HG02678 (cell line): ENCODE measurements at regions not wholly inside any gene's neighbourhood (a gene's known extent, or its start where the extent isn't known, plus 50 kb on each side); places are given as distances from the start of the nearest gene placed in this dataset.
"Not testable (repeated sequence)": the region's sequence is repeated elsewhere in the genome, so short reads cannot be mapped to it uniquely, and the experiment has no call there.

Experiments used
- ATAC-seq: cut with Tn5 transposase; IDR thresholded peaks from one replicate; pipeline ENCODE4 v1.9.1; 2021; ENCODE audit warnings: mild to moderate bottlenecking, moderate library complexity; ENCODE audit not compliant: unreplicated experiment

DNA sequence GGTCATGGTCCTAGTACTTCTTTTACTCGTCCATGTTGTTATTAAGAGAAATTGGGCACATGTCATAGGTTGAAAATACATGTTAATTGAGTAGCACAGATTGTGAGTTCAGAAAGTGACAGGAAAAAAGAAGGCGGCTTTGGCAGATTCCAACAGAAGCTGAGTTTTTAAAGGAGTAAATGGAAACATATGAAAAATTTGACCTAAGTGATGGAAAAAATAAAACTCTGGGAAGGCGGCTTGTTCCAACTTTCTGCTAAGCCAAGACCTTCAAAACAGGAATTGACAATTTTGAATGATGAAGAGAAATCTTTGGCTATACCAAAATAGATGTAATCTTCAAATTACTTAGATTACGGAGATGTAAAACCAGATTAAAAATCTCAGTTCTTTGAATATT, 868.0 kb downstream of the EPHA4 start:
- no peak for ATAC-seq

DNA sequence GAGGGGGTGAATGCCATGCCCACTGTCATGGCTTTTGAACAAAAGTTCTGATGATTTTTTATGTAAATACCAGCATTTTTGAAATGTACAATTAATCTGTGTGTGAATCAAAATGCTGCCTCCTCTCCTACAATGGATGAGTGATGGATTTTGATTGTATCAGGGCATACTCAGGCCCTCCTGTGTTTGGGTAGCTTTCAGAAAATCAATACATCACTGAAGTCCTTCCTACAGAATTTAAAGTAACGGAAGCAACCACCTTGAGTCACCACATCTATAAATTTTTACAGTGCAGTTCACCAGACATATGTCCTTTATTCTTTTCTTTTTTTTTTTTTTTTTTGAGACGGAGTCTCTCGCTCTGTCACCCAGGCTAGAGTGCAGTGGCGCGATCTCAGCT, 867.3 kb downstream of the EPHA4 start:
- no peak for ATAC-seq

DNA sequence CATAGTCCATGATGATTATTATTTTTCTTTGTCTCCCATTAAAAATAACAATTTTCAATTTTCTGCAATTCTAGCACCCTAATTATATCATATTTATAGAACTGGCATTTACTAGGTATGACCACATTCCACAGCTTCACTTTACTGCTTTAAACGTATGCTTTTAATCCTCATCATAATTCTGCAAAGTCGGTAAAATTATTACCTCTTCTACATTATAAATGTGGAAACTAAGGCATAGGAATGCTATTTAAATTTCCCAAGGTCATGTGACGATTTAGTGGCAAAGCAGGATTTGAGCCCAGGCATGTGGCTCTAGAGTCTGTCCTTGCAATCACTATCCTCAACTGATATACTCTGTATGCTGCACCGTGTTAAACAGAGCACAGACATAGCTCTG, 866.4 kb downstream of the EPHA4 start:
- ATAC-seq: no peak

DNA sequence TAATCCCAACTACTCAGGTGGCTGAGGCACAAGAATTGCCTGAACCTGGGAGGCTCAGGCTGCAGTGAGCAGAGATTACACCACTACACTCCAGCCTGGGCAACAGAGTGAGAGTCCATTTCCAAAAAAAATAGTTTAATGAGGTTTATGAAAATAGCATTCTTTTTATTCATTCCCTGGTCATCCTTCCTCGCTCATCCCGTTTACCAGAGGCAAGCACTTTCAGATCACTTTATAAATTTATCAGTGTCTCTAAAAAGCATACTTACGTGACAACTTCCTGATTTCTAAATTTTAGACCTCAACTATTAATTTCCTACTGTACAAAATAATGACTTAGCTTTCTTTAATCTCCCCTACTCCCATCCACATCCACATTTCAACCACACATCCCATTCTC, 864.8 kb downstream of the EPHA4 start:
- no peak for ATAC-seq

DNA sequence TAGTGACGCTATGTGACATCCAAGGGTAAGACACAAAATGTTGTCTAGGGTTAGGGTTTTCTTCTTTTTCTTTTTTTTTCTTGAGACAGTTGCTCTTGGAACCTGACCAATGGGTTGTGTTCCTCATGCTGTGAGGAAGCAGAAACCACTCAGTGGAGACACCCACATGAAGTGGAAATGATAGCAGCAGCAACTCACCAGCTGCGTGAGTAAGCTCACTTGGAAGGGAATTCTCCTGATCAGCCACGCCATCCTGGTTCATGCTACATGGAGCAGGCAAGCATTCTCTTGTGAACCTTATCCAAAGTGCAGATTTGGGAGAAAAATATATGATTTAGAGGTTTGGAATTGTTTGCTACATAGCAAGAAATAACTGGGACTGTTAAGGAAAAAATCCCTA, 863.7 kb downstream of the EPHA4 start:
- ATAC-seq: no peak

DNA sequence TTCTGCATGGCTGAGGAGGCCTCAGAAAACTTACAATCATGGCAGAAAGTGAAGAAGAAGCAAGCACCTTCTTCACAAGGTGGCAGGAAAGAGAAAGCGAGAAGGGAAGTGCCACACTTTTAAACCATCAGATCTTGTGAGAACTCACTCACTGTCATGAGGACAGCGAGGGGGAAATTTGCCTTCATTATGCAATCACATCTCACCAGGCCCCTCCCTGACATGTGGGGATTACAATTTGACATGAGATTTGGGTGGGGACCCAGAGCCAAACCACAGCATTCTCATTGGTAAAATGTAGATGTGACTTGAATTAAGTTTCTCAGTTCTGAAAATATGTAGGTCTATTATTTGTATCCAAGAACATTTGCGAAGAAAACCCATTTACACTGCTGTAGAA, 854.8 kb downstream of the EPHA4 start:
- no peak for ATAC-seq

DNA sequence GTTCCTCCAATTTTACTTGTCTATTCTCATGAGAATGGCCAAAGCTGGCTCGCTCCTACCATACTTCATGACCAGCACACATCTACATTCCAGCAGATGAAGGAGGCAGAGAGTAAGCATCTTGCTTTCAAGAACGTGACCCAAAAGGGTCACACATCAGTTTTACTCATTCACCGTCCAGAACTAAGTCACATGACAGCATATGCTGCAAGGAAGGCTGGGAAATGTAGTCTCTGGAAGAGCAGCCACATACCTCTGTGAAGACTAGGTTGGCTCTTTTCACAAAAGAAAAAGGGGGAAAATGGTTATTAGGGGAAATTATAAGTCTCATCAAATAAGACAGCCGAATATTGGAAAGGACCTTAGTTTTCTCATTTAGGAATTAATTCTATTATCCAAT, 835.3 kb downstream of the EPHA4 start:
- ATAC-seq: no peak

DNA sequence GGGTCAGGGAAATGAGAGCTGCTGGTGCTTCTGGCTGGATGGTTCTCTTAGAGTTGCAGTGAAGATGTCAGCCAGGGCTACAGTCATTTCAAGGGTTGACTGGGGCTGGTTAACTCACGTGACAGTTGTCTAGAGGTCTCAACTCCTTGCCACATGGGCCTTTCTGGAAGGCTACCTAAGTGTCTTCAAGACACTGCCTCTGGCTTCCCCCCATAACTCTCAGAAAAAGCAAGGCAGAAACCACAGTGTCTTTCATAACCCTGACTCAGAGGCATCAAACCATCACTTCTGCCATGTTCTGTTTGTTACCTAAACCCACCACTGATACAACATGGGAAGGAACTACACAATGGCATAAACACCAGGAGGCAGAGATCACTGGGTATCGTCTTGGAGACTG, 828.9 kb downstream of the EPHA4 start:
- no peak for ATAC-seq

DNA sequence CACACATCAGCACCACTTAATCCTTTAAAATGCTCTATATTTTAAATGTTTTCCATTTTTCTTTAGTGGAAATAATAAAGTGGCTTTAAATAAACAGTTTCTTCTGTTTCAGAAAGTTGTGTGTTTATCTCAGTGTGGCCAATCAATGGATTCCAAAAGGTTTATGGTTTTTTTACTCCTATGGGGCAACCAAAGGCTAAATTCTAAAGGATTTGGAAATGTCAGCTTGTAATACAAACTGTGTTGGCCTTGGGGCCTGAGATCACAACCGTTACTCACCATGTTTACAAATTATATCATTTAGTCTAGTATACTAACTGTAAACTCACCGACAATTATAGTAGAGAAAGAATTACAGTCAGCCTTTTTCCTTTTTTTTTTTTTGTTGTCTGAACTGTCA, 827.2 kb downstream of the EPHA4 start:
- ATAC-seq: no peak

DNA sequence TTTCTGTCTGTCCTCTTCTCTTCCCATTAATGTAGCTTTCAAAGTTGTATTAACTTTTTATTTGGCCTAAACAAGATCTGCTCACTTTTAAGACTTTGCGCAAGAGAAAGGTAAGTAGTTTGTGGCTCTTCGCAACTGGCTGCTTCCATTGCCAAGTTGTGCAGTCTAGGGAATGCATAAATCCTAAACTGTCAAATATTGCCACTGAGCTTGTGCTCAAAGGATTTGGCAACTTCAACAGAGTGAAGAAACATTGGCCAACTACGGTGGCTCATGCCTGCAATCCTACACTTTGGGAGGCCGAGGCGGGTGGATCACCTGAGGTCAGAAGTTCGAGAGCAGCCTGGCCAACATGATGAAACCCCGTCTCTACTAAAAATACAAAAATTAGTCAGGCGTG, 826.4 kb downstream of the EPHA4 start:
- ATAC-seq: no peak

DNA sequence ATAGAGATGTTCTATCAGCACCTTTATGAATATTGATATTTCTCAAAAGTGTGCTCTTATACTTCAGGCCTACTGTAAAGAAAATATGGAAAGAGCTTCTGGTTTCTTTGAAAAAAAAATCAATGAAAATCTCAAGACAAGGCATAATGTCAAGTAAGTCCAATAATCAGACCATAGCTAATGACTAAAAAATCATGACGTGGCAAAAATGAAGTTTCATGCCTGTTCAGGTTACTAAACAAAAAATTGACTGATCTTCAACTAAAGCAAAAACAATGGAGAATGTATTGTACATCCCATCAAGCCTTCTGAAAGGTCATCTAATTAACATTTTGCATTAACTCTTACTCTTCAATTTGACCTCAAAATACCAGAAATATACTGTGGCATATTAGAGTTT, 824.4 kb downstream of the EPHA4 start:
- ATAC-seq: no peak

DNA sequence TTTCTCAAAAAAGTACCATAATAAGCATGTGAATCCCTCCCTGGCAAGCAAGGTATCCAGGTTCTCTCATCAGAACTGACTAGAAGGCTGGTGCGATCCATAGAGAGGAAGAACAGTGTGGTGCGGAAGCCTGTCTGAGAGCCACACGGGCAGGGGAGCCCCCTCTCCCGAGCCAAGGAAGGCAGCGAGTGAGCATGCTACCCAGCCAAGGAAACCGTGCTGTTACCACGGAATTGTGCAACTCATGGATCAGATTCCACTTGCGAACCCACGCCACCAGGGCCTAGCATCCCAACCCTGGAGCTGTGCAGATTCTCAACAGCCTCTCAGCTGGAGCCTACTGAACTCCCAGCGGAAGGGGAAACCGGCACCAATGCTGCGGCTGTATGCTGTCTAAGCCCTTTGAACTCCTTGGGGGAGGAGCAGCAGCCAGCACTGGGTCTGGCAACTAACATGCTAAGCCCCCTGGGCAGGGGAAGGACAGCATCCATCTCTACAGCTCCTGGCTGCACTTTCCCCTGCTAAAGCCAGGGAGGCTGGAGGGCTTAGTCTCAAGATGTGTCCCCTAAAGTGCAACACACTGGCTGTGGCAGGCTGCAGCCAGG, 823.1 kb downstream of the EPHA4 start:
- no peak for ATAC-seq

DNA sequence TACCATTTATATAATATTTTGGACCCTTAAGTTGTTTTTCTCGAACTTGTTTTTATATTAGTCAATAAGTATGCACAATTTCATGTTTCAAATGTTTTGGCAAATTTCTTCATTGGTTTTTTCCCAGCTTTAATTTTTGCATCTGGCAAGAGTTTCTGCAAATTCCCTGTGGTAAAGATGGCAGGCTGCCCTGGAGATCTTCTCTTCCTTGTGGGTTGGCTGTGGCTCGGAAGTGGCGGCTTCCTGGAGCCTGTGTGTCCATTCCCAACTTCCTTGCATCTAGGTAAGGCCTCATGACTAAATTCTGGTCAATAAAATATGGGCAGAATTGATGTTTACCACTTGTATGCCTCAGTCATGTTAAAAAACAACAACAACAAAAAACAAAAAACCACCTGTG, 818.6 kb downstream of the EPHA4 start:
- ATAC-seq: no peak

DNA sequence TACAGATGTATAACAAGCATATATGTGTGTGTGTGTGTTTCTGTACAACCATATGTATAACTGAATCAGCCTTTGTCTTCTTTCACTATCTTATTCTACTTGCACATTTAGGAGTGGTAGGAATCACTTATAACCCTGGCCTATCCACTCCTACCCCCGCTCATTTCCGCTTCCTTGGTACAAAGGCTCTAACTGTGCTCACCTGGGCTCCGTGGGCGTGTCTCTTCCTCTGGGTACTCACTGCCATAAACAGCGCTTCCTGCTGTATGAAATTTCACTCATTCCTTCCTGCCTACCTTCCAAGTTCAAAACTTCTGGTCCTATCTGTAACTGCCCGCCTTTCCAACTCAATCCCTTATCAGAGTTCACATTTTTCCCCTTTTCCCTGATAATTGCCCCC, 815.5 kb downstream of the EPHA4 start:
- no peak for ATAC-seq

DNA sequence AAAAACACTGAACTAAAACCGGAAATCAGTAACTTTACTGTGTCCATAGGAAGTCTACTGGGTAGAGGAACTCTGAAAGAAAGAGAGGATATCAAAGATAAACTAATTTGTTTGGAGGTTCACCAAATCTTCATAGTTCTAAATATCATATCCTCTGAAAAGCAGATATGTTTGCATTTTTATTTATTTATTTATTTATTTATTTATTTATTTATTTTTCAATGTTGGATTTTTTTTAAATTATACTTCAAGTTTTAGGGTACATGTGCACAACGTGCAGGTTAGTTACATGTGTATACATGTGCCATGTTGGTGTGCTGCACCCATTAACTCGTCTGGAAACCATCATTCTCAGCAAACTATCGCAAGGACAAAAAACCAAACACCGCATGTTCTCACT, 813.7 kb downstream of the EPHA4 start:
- not testable (repeated sequence) for ATAC-seq

DNA sequence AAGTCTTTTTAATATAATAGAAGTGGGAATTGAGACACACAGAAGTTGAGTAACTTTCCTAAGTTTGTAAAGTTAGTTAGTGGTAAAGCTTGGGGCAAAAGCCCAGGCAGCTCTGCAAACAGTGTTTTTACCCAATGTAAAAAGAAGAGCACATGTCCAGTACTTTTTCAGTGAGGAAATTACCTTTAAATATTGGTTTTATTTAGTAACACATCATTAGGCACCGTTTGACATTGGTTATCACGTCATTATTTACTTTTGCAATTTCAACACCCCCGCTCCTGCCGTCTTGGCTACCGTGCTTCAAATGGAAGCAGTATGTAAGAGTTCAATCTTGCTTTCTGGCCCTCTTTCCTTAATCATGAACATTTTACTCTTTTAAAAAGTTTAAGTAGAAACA, 807.9 kb downstream of the EPHA4 start:
- ATAC-seq: no peak

DNA sequence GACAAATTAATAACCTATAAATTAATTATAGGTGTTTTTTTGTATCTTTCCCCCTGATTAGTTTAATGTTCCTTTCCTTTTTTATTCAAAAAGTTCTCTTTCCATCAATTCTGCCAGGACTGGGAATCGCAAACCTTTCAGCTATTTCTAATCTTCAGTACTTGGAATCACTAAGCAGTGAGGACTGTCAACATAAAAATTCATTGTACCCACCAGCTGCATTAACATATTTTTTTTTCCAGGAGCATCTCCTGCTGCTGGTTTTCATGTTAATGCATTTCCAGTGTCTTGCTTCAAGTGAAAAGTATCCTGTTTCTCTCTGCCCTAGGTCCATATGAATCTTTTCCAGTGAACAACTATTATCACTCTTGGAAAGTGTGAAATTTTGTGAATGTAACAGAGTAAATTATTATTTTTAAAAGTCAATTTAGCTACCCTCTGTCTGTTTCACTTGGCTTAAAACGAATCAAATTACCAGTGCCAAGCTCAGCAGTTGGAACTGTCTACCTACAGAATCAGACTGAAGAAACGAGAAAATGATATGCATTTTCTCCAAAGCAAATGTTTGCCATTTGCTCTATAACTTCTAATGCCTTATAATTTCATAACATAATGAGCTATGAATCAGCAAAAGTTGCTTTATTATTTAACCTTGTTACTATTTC, 804.4 kb downstream of the EPHA4 start:
- no peak for ATAC-seq

DNA sequence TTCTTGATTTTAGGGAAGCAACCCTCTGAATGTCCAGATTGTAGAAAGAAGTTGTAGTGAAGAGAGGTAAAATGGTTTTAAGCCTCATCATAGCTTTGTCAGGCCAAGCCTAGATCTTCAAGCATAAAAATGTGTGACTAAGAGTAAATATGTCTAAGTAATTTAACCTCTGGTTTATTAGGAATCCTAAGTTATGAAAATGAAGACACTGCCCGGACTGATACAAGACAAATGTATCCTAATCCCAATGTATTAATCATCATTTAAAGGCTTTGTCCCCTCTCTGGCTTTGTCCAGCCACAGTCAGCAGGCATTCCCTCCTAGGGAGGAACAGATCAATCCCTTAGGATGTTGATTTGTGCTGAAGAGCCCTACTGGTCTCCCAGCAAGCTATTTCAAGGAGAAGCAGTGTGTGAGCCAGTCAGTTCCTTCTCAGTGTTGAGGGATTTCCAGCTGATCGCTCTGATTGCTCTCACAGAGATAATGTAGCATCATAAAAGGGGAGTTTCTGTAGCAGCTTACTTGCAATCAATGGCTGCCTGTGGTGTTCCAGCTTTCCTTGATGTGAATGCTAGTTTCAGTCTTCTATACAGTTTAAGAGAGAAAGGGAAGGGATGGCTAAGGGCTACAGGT, 796.1 kb downstream of the EPHA4 start:
- no peak for ATAC-seq

DNA sequence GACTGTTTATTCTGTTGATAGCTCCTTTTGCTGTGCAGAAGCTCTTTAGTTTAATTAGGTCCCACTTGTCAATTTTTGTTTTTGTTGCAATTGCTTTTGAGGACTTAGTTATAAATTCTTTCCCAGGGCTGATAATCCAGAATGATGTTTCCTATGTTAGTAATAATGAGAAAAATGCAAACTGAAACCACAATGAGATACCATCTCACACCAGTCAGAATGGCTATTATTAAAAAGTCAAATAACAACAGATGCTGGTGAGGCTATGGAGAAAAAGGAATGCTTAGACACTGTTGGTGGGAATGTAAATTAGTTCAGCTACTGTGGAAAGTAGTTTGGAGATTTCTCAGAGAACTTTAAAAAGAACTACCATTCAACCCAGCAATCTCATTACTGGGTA, 793.0 kb downstream of the EPHA4 start:
- ATAC-seq: not testable (repeated sequence)

DNA sequence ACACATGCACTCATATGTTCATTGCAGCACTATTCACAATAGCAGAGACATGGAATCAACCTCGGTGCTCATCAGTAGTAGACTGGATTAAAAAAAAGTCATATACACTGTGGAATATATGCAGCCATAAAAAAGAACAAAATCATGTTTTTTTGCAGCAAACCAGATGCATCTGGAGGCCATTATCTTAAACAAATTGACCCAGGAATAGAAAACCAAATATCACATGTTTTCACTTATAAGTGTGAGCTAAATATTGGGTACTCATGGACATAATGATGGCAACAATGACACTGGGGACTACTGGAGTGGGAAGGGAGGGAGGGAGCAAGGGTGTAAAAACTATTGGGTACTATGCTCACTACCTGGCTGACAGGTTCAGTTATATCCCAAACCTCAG, 792.6 kb downstream of the EPHA4 start:
- ATAC-seq: no peak

DNA sequence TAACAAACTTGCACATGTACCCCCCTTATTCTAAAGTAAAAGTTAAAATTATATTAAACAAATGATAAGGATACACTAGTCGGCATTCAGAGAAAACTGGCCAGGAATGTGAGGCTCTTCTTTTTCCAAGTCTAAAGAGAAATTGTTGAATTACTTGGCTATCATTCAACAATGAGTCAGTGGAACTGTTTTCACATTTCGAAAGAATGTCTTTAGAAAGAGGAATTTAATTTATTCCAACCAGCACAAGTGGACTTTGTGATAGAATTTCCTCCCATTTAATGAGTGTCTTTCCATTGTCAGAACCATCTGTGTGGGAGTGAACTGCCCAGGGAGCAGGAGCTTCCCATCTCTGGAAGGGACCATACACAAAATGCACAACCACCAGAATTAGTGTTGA, 792.2 kb downstream of the EPHA4 start:
- ATAC-seq: no peak

DNA sequence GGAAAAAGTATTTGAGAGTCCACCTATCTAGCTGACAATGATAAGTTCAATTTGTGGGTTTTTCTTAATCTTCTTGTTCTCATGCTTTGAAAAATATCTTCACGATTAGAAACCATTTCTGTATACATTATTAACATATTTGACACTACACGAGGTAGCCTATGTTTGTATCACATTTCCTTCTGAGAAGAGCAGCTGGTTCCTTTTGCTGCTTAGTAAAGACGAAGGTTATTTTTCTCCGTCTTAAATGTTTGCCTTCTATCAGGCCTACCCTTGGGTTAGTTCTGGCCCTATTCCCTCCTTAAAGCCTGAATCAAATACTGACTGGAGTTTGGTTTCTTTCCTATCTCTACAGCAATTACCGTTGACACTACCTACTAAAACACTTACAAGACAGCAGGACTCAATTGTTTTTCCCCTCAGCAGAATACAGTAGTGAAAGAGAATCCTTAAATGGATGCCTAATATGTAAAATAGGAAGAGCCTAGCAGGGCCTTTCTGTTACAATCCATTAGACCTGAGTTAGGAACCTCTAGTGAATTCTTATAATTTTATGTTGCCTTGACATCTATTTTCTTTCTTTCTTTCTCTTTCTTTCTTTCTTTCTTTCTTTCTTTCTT, 790.4 kb downstream of the EPHA4 start:
- no peak for ATAC-seq
